Stomach smooth muscle (tissue), 2 donors: ENCODE measurements at regions not wholly inside any gene's neighbourhood (a gene's known extent, or its start where the extent isn't known, plus 50 kb on each side); places are given as distances from the start of the nearest gene placed in this dataset.

Source experiments
- H3K27ac ChIP-seq: one replicate; pipeline ENCODE4 v1.7.0; 2013; ENCODE audit warnings: mild to moderate bottlenecking, low read length, inconsistent platforms
- H3K27me3 ChIP-seq, 2 donors: one replicate each; pipeline ENCODE4 v1.7.0; 2013; ENCODE audit warnings: low read length in 2 of 2; ENCODE audit not compliant: insufficient read depth in 2 of 2, control insufficient read depth in 1 of 2
- H3K36me3 ChIP-seq, 2 donors: one replicate each; pipeline ENCODE4 v1.7.0; 2013; ENCODE audit warnings: low read length in 2 of 2; ENCODE audit not compliant: control insufficient read depth in 2 of 2, insufficient read depth in 2 of 2
- H3K4me1 ChIP-seq: one replicate; pipeline ENCODE4 v1.7.0; 2013; ENCODE audit warnings: low read length; ENCODE audit not compliant: control insufficient read depth, insufficient read depth
- H3K4me3 ChIP-seq, 2 donors: one replicate each; pipeline ENCODE4 v1.7.0; 2013; ENCODE audit warnings: low read length in 2 of 2
- H3K9ac ChIP-seq, 2 donors: one replicate each; pipeline ENCODE4 v1.7.0; 2013; ENCODE audit warnings: low read length in 2 of 2, mild to moderate bottlenecking in 1 of 2
- H3K9me3 ChIP-seq, 2 donors: one replicate each; pipeline ENCODE4 v1.7.0; 2013; ENCODE audit warnings: low read length in 2 of 2; ENCODE audit not compliant: control insufficient read depth in 2 of 2
- donor health status: healthy.
- donor health status: Pancreatic carcinoma.

GRCh38 chr2:239853121-239853520, 172.0 kb downstream of the NDUFA10 start:
- Histone ChIP-seq H3K27me3 (no peaks in the 10 kb centered on the region), H3K36me3 (no peaks in the 10 kb centered on the region), H3K4me1 (no peaks in the 10 kb centered on the region)

GRCh38 chr2:239852272-239852671, 172.9 kb downstream of the NDUFA10 start:
- Histone ChIP-seq H3K27me3 (no peaks in the 10 kb centered on the region), H3K4me1 (no peaks in the 10 kb centered on the region), H3K4me3 (no peak overlapping the region), H3K27ac (no peak overlapping the region), H3K9me3 (peaks cover 2 to 4% of the 10 kb centered on the region in 2 donors), H3K36me3 (no peaks in the 10 kb centered on the region), H3K9ac (no peak overlapping the region)

More at GRCh38 chr2:239853121-239853520, 172.0 kb downstream of the NDUFA10 start:
- Histone ChIP-seq H3K9ac (no peak overlapping the region), H3K27ac (no peak overlapping the region), H3K4me3 (no peak overlapping the region), H3K9me3 (peaks cover 2 to 4% of the 10 kb centered on the region in 2 donors)

- Histone ChIP-seq H3K9ac (no peak overlapping the region), H3K27me3 (no peaks in the 10 kb centered on the region), H3K36me3 (no peaks in the 10 kb centered on the region), H3K9me3 (peaks cover 2 to 4% of the 10 kb centered on the region in 2 donors), H3K4me1 (no peaks in the 10 kb centered on the region), H3K4me3 (no peak overlapping the region), H3K27ac (no peak overlapping the region)
These were observed 178.1 kb downstream of the NDUFA10 start for GRCh38 chr2:239846789-239847676.

GRCh38 chr2:239845968-239846367, 179.2 kb downstream of the NDUFA10 start:
- peaks cover 2 to 4% of the 10 kb centered on the region in 2 donors for H3K9me3 ChIP-seq
- no peaks in the 10 kb centered on the region for H3K27me3 ChIP-seq
- H3K4me3 ChIP-seq, result no peak overlapping the region
- no peak overlapping the region for H3K9ac ChIP-seq
- no peak overlapping the region for H3K27ac ChIP-seq
- H3K36me3 ChIP-seq, result no peaks in the 10 kb centered on the region
- no peaks in the 10 kb centered on the region for H3K4me1 ChIP-seq

GRCh38 chr2:239839306-239839705, 185.8 kb downstream of the NDUFA10 start:
- Histone ChIP-seq H3K36me3 (no peaks in the 10 kb centered on the region), H3K27me3 (no peaks in the 10 kb centered on the region), H3K27ac (no peak overlapping the region), H3K9me3 (peaks cover 0 to 4% of the 10 kb centered on the region in 2 donors), H3K9ac (no peak overlapping the region), H3K4me3 (no peak overlapping the region), H3K4me1 (no peaks in the 10 kb centered on the region)

- peaks cover 0 to 4% of the 10 kb centered on the region in 2 donors for H3K9me3 ChIP-seq
- no peak overlapping the region for H3K27ac ChIP-seq
- no peak overlapping the region for H3K9ac ChIP-seq
- H3K27me3 ChIP-seq, result no peaks in the 10 kb centered on the region
- H3K36me3 ChIP-seq, result no peaks in the 10 kb centered on the region
- H3K4me3 ChIP-seq, result no peak overlapping the region
- H3K4me1 ChIP-seq, result peaks cover 4% of the 10 kb centered on the region
These were observed 188.9 kb downstream of the NDUFA10 start for GRCh38 chr2:239836021-239836765.

- H3K9me3 ChIP-seq, result peaks cover 0 to 4% of the 10 kb centered on the region in 2 donors
These were observed 190.1 kb downstream of the NDUFA10 start for GRCh38 chr2:239835056-239835455.

GRCh38 chr2:239834143-239834542, 191.0 kb downstream of the NDUFA10 start:
- Histone ChIP-seq H3K4me1 (peaks cover 21% of the 10 kb centered on the region), H3K4me3 (no peak overlapping the region), H3K9me3 (peaks cover 0 to 4% of the 10 kb centered on the region in 2 donors), H3K9ac (no peak overlapping the region), H3K27ac (no peak overlapping the region), H3K27me3 (no peaks in the 10 kb centered on the region), H3K36me3 (no peaks in the 10 kb centered on the region)

More at GRCh38 chr2:239835056-239835455, 190.1 kb downstream of the NDUFA10 start:
- Histone ChIP-seq H3K27ac (no peak overlapping the region), H3K27me3 (no peaks in the 10 kb centered on the region), H3K36me3 (no peaks in the 10 kb centered on the region), H3K4me1 (peaks cover 16% of the 10 kb centered on the region), H3K4me3 (no peak overlapping the region), H3K9ac (no peak overlapping the region)

GRCh38 chr2:239833269-239834109, 191.7 kb downstream of the NDUFA10 start:
- H3K9ac ChIP-seq, result no peak overlapping the region
- no peaks in the 10 kb centered on the region for H3K36me3 ChIP-seq
- peaks cover 0 to 4% of the 10 kb centered on the region in 2 donors for H3K9me3 ChIP-seq
- peaks cover 21% of the 10 kb centered on the region for H3K4me1 ChIP-seq
- no peaks in the 10 kb centered on the region for H3K27me3 ChIP-seq
- H3K4me3 ChIP-seq, result no peak overlapping the region
- no peak overlapping the region for H3K27ac ChIP-seq
